GM13977 (cell line): ENCODE measurements at regions not wholly inside any gene's neighbourhood (a gene's known extent, or its start where the extent isn't known, plus 50 kb on each side); places are given as distances from the start of the nearest gene placed in this dataset.

Source experiments
- DNase-seq: peaks from one replicate; pipeline ENCODE4 v3.0.0; 2012; ENCODE audit warnings: low spot score
- in situ Hi-C: fragments of 300-500 bp; cut with MboI; formaldehyde crosslinking; loops from one replicate; pipeline ENCODE4 v1.12.0; 2022; ENCODE audit warnings: low sequenced_read_pairs, low pct_unique_long_range_greater_than_20kb, mixed read lengths, inconsistent platforms; ENCODE audit not compliant: unreplicated experiment
- TF ChIP-seq, protein P1 (sequence below): IDR thresholded peaks from 2 replicates; pipeline ENCODE4 v1.5.1; 2012; ENCODE audit warnings: mild to moderate bottlenecking, control low read depth; ENCODE audit not compliant: insufficient read depth; ENCODE audit errors: extremely low read depth, missing control alignments

DNA sequence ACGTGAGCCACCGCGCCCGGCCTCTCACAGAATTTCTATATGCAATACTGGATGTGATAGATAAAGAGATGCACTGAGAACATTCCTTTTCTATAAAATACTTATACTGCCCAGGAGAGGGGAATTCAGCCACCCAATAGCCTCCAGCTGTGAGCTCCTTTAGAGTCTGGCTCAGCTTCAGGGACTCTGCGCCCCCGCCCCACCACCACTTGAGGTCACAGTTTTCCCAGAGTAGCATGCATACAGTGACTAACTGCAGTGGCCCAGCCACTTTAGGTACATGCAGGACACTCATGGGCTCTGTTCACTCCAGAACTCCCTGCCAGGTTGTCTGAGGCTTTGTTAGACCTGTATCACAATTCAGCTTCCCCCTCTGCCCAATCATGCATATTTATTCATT is 144.4 kb upstream of the TET2 start:
- TF ChIP-seq, protein P1, sequence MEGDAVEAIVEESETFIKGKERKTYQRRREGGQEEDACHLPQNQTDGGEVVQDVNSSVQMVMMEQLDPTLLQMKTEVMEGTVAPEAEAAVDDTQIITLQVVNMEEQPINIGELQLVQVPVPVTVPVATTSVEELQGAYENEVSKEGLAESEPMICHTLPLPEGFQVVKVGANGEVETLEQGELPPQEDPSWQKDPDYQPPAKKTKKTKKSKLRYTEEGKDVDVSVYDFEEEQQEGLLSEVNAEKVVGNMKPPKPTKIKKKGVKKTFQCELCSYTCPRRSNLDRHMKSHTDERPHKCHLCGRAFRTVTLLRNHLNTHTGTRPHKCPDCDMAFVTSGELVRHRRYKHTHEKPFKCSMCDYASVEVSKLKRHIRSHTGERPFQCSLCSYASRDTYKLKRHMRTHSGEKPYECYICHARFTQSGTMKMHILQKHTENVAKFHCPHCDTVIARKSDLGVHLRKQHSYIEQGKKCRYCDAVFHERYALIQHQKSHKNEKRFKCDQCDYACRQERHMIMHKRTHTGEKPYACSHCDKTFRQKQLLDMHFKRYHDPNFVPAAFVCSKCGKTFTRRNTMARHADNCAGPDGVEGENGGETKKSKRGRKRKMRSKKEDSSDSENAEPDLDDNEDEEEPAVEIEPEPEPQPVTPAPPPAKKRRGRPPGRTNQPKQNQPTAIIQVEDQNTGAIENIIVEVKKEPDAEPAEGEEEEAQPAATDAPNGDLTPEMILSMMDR = no peak
- in situ Hi-C loops = no loop called here
- no peak for DNase-seq

DNA sequence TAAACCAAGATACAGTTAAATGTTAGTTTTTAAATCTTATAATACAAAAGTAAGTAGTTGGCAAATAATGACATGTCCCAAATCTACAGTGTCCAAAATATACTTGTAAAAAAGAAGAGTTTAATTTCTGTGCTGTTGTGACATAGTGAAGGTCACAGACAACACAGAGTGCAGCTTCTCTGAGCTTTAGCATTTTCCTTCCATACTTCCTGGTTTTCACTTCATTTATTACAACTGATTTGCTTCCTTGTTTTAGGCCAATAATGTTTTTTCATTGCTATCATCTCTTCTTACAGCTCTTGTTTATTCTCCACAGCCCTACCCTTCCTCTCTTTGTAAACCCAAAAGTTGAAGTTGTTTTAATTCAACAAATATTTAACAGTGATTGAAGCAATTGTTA is 132.4 kb upstream of the TET2 start:
- in situ Hi-C loops = no loop called here
- no peak for DNase-seq
- TF ChIP-seq, protein P1 = no peak

DNA sequence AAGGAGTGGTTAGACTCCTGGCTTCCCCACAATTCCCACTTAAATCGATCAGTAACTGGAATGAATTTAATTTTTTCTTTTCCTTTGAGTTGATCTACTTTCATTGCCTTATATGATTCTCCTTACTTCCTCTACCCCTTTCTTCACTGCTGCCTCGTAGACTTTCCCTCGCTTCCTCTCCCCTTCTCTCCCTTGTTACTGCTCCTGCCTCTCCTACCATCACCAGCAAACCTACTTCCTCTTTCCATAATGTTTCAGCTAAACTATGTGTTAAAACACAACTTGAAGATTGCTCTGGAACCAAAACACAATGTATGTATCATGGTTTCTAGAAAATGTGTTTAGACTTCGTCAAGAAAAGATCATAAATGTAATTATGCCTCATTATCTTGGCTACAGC is 132.0 kb upstream of the TET2 start:
- TF ChIP-seq, protein P1 = no peak
- in situ Hi-C loops = no loop called here
- DNase-seq = no peak

DNA sequence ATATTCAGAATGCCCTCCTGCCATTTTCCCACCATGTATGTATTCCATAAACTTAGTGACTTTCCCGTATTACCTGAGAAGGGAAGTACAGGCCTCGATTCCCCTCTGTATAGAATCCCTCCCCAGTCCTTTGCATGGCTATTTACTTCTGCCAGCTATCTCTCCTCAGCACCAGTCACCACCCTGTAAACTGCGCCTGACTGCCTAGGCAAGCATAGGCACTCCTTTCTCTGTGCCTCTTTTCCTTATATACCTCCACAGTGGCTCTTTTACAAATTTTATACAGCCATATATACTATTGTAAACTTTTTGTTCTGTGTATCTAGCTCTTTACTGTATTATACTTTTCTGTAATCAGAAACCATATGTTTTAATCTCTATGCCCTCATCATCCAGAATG is 130.9 kb upstream of the TET2 start:
- no peak for DNase-seq
- TF ChIP-seq, protein P1 = no peak
- in situ Hi-C loops = no loop called here

DNA sequence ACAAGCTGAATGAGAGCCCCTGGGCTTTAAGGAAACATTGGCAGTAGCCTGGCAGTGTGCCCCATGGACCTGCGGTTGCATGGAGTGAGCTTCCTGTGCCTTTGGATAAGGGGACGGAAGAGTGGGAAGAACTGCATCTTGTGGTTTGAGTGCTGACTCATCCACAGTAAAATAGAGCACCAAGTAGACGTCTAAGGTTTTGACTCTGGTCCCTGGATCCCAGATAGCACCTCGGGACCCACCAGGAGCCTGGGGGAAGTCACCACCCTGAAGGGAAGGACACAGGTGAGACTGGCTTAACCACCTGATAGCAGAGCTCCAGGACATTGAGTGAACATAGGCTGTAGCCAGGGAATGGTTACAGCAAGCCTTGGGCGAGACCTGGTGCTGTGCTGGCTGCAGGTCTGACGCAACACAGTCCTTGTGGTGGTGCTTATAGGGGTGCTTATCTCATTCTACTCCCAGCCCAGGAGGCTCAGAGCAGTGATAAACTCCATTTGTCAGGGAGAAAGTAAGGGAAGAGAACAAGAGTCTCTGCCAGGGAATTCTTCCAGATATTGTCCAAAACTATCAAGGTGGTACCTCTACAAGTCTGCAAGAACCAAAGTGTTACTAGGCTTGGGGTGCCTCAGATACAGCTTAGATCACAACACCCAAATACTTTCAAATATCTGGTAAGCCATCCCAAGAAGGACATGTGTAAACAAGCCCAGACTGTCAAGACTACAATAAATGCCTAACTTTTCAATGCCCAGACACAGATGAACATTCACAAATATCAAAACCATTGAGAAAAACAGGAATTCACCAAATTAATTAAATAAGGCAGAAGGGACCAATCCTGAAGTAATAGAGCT is 123.6 kb upstream of the TET2 start:
- TF ChIP-seq, protein P1 = no peak
- in situ Hi-C loops = no loop called here
- no peak for DNase-seq

DNA sequence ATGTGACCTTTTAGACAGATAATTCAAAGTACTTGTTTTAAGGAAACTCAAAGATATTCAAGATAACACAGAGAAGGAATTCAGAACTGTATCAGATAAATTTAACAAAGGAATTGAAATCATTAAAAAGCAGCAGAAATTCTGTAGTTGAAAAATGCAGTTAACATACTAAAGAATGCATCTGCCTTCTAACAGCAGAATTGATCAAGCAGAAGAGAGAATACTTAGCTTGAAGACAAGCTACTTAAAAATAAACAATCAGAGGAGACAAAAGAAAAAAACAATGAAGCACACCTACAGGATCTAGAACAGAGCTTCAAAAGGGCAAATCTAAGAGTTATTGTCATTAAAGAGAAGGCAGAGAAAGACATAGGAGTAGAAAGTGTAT is 123.0 kb upstream of the TET2 start:
- in situ Hi-C loops = no loop called here
- TF ChIP-seq, protein P1 = no peak
- DNase-seq = no peak
